Astrocyte of the hippocampus (primary cell): ENCODE measurements at regions not wholly inside any gene's neighbourhood (a gene's known extent, or its start where the extent isn't known, plus 50 kb on each side); places are given as distances from the start of the nearest gene placed in this dataset.
"Not testable (repeated sequence)": the region's sequence is repeated elsewhere in the genome, so short reads cannot be mapped to it uniquely, and the experiment has no call there.

Experiments
- DNase-seq: peaks from one replicate; pipeline ENCODE4 v3.0.0; 2011; ENCODE audit warnings: low read depth, low spot score

DNA sequence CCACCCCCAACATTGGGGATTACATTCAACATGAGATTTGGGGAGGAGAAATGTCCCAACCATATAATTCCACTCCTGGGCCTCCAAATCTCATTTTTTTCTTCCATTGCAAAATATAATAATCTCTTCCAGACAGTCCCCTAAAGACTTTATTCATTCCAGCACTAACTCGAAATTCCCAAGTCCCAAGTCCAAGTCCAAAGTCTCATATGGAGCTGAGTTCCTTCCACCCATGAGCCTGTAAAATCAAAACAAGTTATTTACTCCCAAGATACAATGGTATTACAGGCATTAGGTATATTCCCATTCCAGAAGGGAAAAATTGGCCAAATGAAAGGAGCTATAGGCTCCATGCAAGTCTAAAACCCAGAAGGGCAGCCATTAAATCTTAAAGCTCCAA, 56.7 kb downstream of the P2RY1 start:
- DNase-seq = no peak

- DNase-seq = no peak
These were observed 57.5 kb downstream of the P2RY1 start for GRCh38 chr3:152892446-152892845.

GRCh38 chr3:152893647-152894046, 58.7 kb downstream of the P2RY1 start:
- DNase-seq = peak; percentile 10

DNA sequence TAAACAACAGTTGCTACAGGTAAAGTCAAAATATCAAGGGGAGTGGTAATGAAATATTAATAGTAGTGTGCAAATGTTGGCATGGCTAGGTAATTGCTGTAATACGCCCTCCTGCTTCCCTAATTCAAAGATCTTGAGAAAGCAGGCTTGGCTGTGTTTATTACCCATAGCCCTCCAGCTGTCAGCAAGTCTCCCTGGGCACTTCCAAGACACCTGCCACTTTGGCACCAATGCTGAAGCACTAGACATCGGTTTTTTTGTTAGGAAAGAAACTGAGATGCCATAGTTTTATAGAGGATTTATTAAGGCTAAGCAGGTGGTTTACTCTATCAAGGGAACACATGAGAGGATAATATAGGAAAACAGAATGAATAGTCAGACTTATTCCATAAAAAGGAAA, 64.4 kb downstream of the P2RY1 start:
- no peak for DNase-seq

DNA sequence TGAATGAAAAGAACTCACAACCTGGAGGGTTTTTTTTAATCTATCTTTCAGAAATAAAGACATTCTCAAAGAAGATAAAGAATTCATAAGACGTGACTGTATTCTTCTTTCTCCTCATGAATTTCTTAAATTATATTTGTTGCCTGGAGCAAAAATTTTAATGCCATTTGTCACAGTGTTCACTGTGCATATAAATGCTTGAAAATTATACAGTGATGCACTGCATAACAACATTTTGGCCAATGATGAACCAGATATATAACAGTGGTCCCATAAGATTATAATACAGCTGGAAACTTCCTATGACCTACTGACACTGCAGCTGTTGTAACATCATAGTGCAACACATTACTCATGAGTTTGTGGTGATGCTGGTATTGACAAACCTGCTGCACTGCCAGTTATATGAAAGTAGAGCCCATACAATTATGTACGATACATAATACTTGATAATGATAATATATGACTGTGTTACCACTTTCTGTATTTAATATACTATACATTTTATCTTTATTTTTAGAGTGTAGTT, 67.3 kb downstream of the P2RY1 start:
- no peak for DNase-seq

DNA sequence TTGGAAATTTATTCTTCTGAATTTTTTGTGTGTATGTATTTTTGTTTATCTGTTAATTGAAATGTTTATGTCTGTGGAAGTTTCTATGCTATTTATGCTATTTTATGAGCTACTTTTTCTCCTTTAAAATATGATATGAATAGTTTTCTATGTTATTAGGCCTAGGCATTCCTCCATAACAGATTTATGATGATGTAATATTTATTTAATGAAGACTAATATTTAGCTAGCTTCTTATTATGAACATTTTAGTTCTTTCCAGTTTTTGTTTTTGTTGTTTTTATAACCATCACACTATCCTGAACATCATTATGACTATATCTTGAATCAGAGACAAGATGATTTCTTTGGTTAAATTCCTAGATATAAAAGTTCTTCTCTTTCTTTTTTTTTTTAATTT, 70.7 kb downstream of the P2RY1 start:
- DNase-seq = no peak

DNA sequence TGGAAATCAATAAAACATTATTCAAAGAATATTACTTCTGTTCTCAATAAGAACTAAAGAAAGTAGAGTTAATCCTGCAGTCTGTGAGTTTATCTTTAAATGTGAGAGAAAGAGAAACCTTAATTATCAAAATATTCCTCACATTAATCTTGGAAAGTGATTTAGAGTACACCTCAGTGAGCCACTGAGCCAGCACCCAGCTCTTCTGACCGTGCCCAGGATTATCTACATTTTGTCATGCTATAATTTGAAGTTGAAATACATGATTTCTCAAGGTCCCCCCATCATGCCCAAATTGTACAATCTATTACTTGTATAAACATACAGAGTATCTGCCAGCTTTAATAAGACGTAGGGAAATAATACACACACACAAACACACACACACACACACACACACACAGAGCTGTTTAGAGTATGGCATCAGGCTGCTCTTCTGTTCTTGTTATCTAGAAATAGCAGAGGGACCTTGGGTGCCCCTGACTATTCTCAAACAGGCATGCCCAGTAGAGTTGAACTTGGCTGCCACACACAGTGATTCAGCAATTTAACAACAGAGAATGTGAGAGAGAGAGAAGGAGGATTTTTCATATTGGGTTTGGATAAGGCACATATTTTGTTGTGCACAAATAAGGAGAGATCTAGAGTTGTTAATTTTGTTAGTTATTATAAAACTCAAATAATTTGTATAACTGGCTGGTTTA, 74.4 kb downstream of the P2RY1 start:
- DNase-seq = peak; percentile 50

DNA sequence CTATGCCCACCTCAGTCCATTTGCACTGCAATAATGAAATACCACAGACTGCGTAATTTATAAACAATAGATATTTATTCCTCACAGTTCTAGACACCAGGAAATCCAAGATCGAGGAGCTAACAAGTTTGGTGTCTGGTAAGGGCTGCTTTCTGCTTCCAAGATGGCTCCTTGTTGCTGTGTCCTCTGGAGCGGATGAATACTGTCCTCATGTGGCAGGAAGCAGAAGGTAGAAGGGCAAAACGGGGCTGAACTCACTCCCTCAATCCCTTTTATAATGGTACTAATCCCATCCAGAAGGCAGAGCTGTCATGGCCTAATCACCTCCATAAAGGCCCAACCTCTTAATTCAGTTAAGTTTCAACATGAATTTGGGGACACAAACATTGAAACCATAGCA, 75.3 kb downstream of the P2RY1 start:
- no peak for DNase-seq

GRCh38 chr3:152910966-152911365, 76.0 kb downstream of the P2RY1 start:
- DNase-seq = no peak

- DNase-seq = not testable (repeated sequence)
These were observed 79.8 kb downstream of the P2RY1 start for GRCh38 chr3:152914743-152915142.

GRCh38 chr3:152915695-152916094, 80.8 kb downstream of the P2RY1 start:
- DNase-seq = no peak

GRCh38 chr3:152916753-152917279, 81.9 kb downstream of the P2RY1 start:
- DNase-seq = no peak

- no peak for DNase-seq
These were observed 86.4 kb downstream of the P2RY1 start for GRCh38 chr3:152921351-152921750.

- no peak for DNase-seq
These were observed 87.6 kb downstream of the P2RY1 start for GRCh38 chr3:152922554-152922953.

DNA sequence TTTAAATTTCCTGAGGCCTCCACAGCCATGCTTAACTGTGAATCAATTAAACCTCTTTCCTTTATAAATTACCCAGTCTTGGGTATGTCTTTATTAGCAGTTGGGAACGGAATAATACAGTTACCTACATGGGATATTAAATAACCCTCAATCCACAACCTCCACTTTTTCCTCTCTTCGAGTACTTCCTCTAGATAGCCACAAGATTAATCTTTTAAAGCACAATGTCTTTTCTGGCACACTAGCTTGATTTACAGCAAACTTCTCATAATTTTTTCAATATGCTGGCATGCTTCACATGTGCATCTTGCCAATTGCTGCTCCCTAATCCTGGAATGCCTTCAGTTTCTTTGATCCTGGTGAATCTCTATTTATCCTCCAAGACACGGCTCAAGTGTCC, 92.2 kb downstream of the P2RY1 start:
- DNase-seq = no peak

DNA sequence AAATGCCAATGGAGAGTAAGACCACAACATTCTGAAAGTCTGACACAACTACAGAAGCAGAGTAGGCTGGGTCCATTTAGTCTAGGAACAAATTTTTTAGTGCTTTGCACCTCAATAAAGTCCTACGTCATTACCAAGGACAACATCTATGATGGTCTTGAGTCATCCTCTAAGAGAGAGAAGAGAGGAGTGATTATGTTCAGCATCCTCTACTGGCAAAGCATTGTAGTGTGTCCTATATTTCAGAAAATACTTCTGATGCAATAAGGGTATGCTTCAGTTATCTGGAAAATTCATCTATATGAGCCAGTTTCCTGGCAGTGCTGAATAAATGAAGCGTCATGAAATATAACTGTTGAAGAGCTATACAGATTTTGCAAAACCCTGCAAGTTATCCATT, 95.6 kb downstream of the P2RY1 start:
- no peak for DNase-seq

DNA sequence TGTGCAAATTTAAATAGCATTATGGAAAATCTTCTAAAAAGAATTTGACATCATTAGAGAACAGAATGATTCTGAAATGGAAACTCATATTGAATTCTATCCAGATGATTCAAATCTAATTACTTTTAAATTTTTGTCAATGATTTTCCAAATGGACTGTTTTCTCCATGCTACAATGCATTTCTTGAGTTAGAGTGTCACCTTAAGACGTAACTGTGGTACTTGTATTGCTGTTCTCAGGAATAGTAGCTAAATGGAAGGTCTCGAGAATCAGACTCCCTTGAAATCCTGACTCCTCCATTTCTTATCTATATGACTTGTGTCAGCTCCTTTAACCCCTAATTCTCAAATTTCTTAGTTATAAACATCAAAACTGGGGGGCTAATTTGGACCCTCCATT, 102.3 kb downstream of the P2RY1 start:
- DNase-seq = no peak

- DNase-seq = no peak
These were observed 104.2 kb downstream of the P2RY1 start for GRCh38 chr3:152938974-152939636.

DNA sequence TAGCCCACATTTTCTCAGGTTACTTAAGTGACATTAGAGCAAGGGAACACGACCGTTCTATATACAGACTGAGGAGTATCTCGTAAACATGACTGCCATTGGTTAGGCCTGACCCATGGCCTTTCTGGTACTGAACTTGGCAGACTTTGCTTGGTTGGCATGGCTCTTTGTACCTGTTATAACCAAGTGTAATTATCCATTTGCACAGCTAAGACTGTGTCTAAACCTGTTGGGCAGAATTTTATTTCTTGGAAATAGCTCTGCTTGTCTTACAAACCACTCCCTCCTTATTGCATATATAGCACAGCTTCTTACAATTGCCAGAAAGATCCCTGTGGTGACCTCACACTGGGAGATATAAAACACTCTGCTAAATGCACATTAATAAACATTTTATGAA, 106.9 kb downstream of the P2RY1 start:
- DNase-seq = no peak

GRCh38 chr3:152942366-152942765, 107.4 kb downstream of the P2RY1 start:
- no peak for DNase-seq

DNA sequence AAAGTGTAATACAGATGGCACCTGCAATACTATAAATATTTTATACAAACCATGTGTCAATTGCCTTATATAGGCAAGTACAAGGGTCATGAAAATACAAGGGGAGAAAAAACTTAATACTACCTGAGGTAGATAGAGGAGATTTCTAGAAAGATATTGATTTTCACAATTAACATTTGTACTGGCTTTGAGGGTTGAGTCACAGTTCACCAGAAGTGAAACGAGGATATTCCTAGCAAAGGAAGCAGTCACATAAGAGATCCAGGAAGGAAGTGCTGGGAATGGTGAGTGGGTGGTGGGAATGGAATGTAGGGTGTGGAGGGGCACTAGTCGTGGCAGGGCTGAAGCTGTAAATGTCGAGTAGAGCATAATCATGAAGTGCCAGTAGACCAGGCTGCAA, 108.7 kb downstream of the P2RY1 start:
- no peak for DNase-seq

DNA sequence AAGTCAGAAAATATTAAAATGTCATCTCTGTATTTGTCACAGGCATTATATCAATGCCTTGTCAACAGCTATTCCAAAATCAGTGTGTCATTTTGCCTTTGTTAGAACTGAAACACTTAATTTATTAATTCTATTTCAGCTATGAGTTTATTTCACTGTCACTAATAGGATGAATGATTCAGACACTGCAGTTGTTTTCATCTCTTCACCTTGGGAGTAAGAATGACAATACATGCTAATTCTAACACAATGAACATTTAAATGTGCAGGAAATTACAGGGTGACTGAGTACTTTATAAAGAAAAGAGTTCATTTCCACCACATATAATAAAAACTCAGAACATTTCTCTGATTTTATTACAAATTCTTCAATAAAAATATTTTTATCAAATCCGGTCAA, 109.7 kb downstream of the P2RY1 start:
- no peak for DNase-seq

DNA sequence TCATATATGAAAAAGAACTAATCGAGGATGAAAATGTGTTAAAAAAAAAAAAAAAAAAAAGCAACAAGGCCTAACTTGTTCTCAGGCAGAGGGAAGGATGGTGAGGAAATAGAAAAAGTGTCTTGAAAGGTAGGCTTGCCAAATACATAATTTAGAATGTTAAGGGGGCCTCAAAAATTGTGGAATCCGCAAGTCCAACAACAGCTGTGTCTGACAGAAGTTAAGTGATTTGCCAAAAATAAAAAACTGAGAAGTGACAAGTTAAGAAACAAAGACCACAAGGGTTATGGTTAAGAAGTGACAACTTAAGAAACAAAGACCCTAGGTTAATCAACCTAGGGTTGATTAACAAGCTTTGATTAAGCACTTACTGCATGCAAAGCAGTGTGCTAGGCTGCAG, 110.6 kb downstream of the P2RY1 start:
- no peak for DNase-seq
